GM21737 (cell line): ENCODE measurements at regions not wholly inside any gene's neighbourhood (a gene's known extent, or its start where the extent isn't known, plus 50 kb on each side); places are given as distances from the start of the nearest gene placed in this dataset.
A peak's percentile ranks its signal among the peaks of the same experiment; 100 is the strongest.

ENCODE experiments used
- ATAC-seq: cut with Tn5 transposase; IDR thresholded peaks from one replicate; pipeline ENCODE4 v1.9.1; 2021; ENCODE audit warnings: mild to moderate bottlenecking, moderate library complexity; ENCODE audit not compliant: unreplicated experiment

DNA sequence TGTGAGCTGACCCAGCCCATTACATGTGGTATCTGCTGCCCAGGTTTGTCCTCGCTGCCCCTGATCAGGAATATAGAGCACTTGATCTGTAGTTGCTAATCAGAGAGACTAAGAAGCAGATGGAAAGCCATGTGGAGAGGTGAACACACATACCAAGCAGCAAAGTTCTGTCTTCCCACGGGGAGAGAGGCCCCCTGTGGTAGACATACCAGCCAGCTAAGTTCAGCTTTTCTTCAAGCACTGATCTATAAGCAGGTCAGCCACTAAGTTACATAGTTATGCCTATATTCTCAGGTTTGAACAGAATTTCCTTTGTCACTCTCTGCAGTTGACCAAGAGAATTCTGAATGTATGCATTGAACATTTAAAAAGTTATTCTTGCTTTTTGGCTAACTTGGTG lies 76.4 kb downstream of the DDX3Y start:
- no peak for ATAC-seq

DNA sequence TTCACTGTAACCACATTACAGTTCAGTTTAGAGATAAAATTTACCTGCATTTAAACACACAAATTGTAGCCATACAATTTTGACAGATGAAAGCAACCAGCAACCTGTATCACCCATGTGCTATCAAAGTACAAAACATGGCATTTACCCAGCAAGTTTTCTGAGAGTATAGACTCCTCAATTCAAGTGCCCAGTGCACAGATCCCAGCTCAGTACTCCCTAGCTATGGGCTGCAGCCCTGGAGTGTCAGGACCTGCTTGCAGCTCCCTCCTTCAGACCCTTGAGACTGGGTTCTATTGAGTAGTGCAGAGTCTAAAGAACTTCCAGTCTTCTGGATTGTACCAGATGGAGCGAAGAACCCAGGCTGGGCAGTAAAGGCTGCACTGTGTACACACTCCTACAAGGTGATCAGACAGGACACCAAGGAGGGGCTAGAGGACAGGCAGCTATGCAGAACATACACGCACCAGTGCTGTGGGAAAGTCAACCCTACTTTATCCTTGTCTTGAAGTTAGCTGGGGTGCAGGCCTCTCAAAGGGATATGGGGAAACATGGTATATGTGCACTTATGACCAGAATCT lies 77.7 kb downstream of the DDX3Y start:
- no peak for ATAC-seq

DNA sequence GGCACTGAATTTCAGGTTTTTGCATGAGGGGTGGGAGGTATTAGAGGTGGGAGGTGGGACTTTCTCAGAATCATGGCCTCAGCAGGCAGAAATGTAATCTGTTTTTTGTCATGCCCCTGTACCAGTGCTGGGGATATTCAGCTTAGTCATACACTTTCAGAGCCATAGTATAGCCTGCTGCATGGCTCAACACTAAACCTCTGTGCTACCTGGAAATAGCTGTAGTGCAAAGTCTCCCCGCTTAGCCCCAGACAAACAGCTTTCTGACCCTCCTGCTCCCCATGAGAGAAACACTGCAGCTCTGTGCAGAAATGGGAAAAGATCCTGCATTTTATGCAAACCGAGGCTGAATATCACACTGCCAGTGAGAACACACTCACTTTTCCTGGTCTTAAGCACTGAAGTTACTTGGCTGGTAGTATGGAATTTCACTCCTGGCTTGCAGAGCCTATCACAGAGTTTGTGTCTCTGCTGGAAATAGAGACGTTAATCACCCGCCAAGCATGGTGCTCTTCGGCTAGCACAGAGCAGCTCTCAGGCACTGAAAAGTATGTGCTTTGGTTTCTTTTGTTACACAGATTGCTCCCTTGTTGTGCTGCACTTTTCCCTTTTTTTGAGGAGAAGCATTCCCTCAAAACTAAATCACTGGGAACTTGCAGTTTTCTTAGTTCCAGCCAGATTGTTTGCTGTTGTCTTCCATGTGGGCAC lies 80.1 kb downstream of the DDX3Y start:
- no peak for ATAC-seq

DNA sequence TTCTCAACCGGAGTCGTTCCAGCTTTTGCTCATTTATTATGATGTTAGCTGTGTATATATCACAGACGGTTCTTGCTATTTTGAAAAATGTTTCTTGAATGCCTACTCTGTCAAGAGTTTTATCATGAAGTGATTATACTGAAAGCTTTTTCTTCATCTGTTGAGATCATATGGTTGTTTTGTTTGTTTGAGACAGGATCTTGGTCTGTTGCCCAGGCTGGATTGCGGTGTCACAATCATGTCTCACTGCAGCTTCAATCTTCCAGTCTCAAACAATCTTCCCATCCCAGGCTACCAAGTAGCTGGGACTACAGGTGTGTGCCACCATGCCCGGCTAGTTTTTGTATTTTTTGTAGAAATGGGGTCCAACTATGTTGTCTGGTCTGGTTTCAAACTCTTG lies 112.8 kb downstream of the DDX3Y start:
- no peak for ATAC-seq

DNA sequence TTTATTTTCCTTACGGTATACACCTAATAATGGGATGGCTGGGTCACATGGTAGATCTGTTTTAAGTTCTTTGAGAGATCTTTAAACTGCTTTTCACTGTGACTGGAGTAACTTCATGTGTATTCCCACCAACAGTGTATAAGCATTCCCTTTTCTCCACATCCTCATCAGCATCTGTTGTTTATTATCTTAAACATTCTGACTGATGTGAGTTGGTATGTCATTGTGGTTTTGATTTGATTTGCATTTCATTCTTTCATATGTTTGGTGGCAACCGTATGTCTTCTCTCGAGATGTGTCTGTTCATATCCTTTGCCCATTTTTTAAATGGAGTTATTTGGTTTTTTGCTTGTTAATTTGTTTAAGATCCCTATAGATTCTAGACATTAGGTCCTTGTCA lies 114.8 kb downstream of the DDX3Y start:
- no peak for ATAC-seq

DNA sequence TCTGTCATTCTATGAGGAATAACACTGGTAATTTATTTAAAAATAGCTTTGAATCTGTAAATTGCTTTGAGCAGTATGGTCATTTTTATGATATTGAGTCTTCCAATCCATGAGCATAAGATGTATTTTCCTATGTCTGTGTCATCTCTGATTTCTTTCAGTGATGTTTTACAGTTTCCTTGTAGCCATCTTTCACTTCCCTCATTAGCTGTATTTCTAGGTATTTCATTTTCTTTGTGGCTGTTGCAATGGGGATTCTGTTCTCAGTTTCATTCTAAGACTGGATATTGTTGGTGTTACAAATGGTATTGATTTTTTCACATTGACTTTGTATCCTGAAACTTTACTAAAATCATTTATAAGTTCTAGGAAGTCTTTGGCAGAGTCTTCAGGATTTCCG lies 116.2 kb downstream of the DDX3Y start:
- no peak for ATAC-seq

DNA sequence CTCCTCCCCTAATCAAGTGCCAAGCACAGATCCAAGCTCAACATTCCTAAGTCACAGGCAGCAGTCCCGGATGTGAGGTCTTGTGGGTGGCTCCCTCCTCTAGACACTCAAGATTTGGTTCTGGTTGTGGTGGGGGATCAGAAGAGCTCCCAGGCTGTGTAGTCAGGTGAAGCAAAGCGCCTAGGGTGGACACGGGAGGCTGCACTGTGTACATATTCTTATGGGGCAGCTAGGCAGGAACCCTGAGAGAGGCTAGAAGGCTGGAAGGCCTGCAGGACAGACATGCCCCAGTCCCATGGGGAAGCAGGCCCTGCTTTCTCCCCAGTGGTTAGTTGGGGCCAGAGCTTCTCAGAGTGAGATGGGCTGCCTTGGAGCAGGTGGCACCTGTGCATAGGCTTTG lies 118.9 kb downstream of the DDX3Y start:
- no peak for ATAC-seq

DNA sequence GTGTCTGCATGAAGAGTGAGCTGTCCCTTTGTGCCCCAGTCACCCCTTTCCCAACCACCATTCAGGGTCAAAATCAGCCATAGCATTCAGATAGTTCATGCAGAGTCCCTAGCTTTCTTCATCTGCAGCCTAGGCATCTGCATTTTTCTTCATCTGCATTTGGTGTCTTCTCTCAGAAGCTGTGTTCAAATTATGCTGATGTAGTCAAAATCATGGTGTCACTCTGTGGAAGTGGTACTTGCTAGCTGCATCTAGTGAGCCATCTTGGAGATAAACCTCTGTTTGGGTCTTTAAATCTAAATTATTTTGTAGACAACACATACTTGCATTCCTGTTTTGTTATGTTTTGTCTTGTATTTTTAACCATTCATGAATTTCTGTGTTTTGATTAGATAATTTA lies 119.8 kb downstream of the DDX3Y start:
- ATAC-seq, result no peak

DNA sequence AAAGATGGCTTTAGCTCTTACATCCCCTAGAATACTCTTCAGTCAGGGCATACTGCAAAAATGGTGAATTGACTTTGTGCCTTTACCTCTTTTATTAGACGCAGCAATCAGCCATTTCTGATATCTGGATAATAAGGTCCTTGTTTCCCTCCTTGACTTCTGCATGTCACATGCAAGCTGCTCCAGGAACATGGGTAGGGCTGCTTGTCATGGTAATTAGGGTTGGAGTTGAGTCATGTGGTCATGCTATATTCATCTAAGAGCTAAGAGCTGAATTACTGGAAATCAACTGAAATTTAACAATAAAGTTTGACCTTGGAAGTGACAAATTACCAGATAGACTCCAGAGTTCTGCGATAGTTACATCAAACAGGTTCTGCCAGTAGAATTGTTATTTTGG lies 122.2 kb downstream of the DDX3Y start:
- no peak for ATAC-seq

DNA sequence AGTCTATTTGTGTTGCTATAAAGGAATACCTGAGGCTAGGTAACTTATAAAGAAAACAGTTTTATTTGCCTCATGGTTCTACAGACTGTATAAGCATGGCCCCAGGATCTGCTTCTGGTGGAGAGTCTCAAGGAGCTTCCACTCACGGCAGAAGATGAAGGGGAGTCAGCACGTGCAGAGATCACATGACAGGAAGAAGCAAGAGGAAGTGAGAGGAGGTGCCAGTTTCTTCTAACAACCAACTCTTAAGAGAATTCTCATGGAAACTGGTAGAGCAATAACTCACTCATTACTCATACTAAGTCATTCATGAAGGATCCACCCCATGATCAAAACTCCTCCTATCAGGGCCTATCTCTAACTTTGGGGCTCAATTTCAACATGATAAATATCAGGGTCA lies 135.6 kb downstream of the DDX3Y start:
- ATAC-seq, result no peak

DNA sequence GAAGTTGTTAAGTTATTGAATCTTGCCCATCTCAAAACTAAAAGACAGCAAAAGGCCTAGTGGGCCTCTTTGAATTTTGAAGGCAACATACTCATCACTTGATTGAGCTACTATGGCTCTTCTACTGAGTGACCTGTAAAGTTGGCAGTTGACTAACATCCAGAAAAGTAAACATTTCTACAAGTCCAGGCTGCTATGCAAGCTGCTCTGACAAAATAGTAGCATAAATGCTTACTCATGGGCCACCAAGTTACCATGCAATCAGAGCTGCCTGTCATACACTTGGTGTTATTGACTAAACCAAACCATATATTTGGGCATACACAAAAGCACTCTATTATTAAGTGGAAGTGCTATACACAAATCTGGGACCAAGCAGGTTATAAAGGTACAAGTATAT lies 148.8 kb downstream of the DDX3Y start:
- ATAC-seq, result no peak

DNA sequence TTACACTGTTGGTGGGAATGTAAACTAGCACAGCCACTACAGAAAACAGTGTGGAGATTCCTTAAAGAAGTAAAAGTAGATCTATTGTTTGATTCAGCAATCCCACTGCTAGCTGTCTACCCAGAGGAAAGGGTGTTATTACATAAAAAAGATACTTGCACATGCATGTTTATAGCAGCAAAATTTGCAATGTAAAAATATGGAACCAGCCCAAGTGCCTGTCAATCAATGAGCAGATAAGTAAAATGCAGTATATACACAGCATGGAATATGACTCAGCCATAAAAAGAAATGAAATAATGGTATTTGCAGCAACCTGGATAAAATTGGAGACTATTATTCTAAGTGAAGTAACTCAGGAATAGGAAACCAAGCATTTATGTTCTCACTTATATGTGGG lies 161.7 kb downstream of the DDX3Y start:
- no peak for ATAC-seq

DNA sequence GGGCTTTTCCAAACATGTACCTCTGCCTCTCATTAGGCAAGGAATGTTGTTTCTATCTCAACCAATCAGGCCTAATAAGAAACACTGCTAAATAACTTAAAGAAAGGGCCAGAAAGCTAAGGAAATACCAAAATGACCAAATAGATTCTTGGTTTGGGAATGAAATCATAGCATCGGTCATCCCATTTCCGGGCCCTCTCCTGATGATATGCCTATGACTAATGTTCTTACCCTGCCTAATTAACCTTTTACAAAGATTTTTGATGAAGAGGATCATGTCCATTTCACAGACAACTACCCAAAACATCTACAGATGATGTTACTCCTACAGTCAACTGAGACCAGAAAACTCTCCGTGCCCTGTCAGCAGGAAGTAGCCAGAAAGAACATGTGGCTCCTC lies 164.0 kb downstream of the DDX3Y start:
- ATAC-seq, result no peak

DNA sequence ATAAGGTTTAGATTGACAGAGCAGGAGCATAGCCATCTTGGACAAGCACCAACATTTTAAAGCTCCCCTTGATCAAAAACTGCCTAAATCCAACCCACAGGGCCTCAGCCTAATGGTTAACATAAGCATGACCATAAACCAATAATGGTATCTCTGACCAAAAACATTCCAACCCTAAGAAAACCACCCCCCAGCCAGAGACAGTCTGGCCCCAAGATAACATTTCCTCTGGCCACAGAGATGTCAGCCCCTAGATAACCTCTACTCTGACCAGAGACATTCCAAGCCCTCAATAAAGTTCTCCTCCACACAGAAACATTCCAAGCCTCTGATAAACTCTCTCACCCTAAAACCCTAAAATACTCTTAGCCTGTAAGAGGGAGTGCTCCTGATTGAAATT lies 164.4 kb downstream of the DDX3Y start:
- no peak for ATAC-seq

DNA sequence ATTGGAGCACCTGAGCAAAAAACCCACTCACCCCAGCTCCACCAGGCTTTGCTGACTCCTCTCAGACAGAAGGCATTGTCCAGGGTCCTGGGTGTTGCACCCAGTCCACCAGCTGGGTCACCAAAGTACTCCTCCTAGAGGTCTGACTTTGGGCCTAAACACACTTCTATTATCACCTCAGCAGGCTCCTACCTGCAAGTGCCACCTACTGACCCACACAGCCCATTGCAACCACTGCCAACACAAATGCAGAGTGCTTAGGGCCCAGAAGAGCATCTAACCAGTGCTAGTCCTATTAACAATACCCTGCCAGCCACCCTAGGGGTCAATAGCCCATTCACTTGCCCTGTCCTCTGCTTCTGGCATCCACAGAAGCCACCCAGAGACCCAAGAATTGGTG lies 178.1 kb downstream of the DDX3Y start:
- no peak for ATAC-seq

DNA sequence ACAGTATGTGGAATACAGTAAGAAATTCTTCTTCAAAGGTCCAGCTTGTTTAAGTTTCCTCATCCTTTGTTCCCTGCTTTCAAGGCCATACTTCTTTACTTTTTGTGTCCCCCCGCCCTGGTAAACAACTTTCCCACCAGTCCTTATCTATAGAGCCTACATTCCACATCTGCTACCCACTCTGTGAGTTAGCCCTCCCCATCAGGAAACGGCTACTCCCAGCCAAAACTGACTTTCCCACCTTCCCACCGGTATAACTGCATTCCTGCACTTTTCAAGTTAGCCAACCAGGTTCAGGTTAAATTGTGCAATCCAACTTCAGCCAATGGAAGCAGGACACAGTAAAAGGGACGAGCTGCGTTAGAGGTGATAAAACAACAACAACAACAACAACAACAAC lies 186.9 kb downstream of the DDX3Y start:
- ATAC-seq, result no peak

DNA sequence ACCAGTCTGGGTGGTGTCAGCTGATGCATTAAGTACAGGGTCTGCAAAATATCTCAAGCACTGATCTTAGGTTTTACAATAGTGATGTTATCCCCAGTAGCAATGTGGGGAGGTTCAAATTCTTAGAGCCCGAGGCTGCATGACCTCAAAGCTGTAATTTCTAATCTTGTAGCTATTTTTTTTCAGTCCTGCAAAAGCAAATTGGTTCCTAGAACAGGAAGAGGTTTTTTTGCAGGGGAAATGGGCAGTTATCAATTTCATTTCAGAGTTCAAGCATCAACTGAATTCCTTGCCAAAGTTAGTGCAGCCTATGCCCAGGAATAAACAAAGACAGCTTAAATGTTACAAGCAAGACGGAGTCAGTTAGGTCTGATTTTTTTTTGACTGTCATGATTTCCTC lies 188.3 kb downstream of the DDX3Y start:
- ATAC-seq, result no peak

DNA sequence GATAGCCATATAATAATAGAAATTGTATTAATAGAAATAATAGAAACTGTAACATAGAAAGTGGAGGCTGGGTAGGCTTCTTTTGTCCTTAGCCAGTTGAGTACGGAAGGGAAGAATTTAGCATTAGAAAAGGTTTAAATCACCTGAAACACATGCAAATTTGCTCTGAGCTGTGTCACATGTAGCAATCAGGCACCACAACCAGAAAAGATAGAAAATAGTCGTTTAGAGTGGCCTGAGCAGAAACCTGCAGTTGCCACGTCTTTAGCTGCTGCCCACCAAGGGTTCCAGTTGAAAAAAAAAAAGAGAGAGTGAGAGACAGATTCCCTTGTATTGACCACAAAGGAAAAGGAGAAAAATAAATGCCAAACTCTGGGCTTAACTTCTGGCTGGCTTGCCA lies 188.8 kb downstream of the DDX3Y start:
- ATAC-seq, result no peak

DNA sequence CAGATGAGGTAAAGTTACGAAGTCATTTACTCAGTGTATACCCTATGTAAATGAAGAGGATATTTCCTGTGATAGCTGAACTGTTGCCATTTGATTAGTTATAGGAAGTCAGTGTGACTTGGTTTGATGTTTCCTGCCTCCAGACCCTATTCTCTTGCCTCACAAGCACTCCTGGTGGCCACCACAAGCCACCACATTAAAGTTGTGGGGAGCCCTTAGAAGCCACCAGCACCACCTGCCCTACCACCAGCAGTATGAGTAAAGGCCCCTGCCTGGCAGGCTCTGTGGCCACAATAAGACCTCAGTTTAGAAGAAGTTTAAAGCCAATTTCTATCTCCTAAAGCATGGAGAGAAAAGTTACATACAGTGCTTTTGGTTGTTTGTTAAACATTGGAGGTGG lies 189.7 kb downstream of the DDX3Y start:
- ATAC-seq, result no peak

DNA sequence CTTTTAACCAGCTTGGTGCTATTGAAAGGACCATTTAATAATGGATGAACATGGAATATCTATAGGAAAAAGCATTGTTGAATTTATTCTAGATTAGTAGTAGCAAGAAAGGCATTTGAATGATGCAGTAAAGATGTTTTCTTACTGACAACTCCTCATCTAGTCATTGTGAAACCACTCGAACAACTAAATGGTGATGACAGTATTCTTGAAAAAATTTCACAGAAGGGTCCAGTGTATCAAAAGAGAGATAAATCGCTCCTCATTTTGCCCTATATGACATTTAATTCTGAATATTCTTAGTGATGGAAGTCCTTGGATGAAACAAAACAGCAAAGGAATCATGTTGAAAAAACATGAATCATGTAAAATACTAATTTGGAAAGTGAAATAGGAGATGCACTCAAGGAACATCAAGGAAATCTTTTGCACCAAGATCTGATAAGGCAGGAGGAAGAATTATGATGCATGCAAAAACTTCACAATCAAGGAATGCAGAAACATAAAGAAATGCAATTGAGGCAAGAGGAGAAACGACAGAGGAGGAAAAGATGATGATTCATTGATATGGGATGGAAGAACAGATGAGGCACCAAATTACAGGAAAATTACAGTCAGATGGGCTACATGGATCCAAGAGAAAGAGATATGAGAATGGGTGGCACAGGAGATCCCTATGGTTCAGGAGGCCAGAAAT lies 190.4 kb downstream of the DDX3Y start:
- ATAC-seq, result no peak

DNA sequence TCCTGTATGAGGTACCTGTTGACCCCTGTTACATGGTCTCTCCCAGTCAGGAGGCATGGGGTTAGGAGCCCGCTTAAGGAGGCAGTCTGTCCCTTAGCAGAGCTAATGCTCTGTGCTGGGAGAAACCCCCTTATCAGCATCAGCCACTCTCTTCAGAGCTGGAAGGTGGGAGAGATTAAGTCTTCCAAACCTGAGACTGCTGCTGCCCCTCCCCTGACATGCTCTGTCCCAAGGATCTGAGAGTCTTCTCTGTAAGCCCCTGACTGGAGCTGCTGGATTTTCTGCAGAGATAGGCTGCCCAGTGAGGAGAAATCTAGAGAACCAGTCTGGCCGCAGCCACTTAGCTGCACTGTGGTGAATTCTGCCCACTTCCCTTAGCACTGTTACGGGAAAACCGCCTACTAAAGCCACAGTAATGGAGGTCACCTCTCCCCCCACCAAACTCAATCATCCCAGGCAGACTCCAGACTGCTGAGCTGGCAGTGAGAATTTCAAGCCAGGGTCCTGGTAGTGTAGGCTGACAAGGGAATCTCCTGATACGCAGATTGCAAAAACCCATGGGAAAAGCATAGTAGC lies 222.3 kb downstream of the DDX3Y start:
- ATAC-seq, result peak; percentile 88

DNA sequence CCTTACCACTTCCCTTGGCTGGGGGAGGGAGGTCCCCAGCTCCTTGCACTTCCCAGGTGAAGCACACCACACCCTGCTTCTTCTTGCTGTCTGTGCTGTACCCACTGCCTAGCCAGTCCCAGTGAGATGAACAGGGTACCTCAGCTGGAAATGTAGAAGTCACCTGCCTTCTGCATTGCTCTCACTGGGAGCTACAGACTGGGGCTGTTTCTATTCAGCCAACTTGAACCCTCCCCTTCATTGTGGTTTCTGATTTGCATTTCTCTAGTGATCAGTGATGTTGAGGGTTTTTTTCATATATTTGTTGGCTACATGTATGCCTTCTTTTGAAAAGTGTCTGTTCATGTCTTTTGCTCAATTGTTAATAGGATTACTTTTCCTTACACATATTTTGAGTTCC lies 222.8 kb downstream of the DDX3Y start:
- peak; percentile 81 for ATAC-seq
